Panc1 (cell line): ENCODE measurements at regions not wholly inside any gene's neighbourhood (a gene's known extent, or its start where the extent isn't known, plus 50 kb on each side); places are given as distances from the start of the nearest gene placed in this dataset.

ENCODE experiments used
- CTCF ChIP-seq: fragments of 450-650 bp; IDR thresholded peaks from 2 replicates; pipeline ENCODE4 v1.5.1; 2017; ENCODE audit warnings: mild to moderate bottlenecking
- POLR2AphosphoS5 ChIP-seq: IDR thresholded peaks from 2 replicates; pipeline ENCODE4 v1.6.1; 2012; ENCODE audit warnings: mild to moderate bottlenecking, low read depth, low read length, moderate library complexity
- REST ChIP-seq, 2 experiments: IDR thresholded peaks; 2 replicates each; pipeline ENCODE4 v1.6.1; 2011 to 2012; ENCODE audit warnings: low read depth in 2 of 2, control low read depth in 1 of 2, low read length in 1 of 2, mild to moderate bottlenecking in 1 of 2, moderate library complexity in 1 of 2; ENCODE audit not compliant: insufficient read depth in 1 of 2
- SIN3A ChIP-seq: IDR thresholded peaks from 2 replicates; pipeline ENCODE4 v1.6.1; 2012; ENCODE audit warnings: low read depth, mild to moderate bottlenecking, low read length, moderate library complexity, borderline replicate concordance; ENCODE audit not compliant: insufficient read depth

- no peak for TF ChIP-seq CTCF
- no peak for TF ChIP-seq REST (IDR thresholded peaks at IDR 0.05; ENCODE audit: insufficient read depth in 1 of 2, low read depth in 2 of 2, low read length in 1 of 2)
- TF ChIP-seq POLR2AphosphoS5 = no peak
- no peak for TF ChIP-seq SIN3A
These were observed 67.6 kb upstream of the NFE2L3 start for GRCh38 chr7:26084418-26084817.
